ENCODE measurements at regions not wholly inside any gene's neighbourhood (a gene's known extent, or its start where the extent isn't known, plus 50 kb on each side); places are given as distances from the start of the nearest gene placed in this dataset.

DNA sequence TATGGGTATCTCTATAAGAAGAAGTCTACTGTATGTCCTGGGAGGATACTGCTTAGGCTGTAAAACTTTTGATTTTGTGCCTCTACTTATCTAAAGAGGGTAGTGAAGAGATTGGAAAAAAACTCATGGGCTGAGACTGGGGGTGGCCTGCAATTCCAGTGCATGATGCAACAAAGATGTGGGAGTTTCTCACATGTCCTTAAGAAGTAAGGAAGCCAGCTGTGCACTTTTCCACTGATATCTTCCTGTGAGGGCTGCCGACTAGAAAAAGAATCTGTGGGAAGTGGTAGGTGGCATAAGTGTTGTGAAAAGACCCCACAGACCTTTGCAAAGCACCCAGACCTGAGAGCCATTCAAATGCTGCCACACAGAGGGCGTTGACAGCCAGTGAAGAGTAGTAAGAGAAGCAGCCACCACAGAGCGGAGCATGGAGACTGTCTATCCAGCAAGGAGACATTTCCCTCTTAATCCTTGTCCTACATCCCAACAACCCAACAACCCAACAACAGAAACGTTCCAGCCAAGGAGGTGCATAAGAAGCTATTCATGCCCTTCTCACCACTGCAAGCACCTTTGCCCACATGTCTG lies 65.1 kb downstream of the PFDN4 start:
- DNase-seq: peak; percentile 2 to 5

GRCh38 chr20:54275359-54276111 lies 67.6 kb downstream of the PFDN4 start:
- no peak for DNase-seq

GRCh38 chr20:54276577-54277169 lies 68.8 kb downstream of the PFDN4 start:
- DNase-seq: no peak

GRCh38 chr20:54278262-54278661 lies 70.4 kb downstream of the PFDN4 start:
- DNase-seq: no peak

DNA sequence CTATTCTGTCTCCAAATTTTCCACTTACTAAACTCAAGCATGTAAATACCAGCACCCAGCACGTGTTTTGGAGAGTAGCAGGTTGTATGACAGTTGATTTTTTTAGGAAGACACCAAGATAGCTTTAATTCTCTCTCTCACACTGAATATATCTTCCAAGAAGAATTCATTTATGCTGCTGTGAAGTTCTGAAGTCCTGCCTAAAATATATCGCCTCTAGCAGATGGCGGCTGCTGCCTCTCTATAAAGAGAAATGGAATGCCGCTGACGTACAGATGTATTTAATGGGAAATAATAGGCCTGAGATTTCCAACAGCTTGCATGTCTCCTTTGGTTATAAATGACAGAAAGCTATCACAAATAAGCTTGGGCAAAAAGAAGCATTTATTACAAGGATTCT lies 74.7 kb downstream of the PFDN4 start:
- no peak for DNase-seq

DNA sequence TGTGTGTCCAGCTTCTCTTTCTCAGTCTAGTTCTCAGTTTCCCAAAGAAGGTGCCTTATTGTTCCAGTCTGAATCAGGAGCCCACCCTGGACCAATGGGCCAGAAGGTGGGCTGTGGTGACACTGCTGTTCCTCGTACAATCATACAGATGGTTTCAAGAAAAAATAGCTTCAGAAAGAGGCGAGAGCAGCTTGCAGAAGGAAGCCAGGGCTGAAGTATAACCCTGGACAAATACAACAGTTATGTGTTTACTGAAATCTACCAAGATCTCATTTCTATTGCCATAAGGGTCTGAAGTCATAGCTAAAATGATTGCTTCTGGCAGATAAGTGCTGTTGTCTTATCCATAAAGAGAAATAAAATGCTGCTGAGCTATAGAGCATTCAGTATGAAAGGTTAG lies 75.4 kb downstream of the PFDN4 start:
- no peak for DNase-seq

- DNase-seq: no peak
Measured at GRCh38 chr20:54284928-54285704, 77.2 kb downstream of the PFDN4 start.

DNA sequence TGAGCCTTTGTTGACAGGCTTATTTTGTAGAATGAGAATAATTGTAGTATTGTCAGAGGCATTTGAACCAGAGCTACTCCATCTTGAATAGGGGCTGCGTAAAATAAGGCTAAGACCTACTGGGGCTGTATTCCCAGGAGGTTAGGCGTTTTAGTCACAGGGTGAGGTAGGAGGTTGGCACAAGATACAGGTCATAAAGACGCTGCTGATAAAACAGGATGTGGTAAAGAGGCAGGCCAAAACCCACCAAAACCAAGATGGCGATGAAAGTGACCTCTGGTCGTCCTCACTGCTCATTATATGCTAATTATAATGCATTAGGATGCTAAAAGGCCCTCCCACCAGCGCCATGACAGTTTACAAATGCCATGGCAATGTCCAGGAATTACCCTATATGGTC lies 82.7 kb downstream of the PFDN4 start:
- no peak for DNase-seq

GRCh38 chr20:54291339-54292010 lies 83.6 kb downstream of the PFDN4 start:
- no peak for DNase-seq

DNA sequence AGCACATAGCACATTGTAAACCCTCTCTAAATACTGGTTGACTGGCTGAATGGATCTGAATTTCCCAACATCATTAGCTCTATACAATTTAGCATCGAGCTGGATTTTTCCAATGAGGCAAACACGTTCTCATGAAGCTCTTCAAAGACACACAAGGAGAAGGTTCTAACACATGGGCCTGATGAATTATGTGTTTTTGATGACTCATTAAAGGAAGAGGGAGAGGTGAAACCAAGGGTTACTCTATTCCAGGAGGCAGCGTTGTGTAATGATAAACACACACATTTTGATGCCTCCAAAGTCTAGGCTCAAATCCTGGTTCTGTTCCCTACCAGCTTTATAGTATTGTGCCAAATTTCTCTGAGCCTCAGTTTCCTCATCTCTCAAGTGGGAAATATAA lies 84.3 kb downstream of the PFDN4 start:
- DNase-seq: no peak

- no peak for DNase-seq
Measured at GRCh38 chr20:54293526-54293925, 85.6 kb downstream of the PFDN4 start.

- DNase-seq: no peak
Measured at GRCh38 chr20:54294094-54294493, 86.2 kb downstream of the PFDN4 start.

DNA sequence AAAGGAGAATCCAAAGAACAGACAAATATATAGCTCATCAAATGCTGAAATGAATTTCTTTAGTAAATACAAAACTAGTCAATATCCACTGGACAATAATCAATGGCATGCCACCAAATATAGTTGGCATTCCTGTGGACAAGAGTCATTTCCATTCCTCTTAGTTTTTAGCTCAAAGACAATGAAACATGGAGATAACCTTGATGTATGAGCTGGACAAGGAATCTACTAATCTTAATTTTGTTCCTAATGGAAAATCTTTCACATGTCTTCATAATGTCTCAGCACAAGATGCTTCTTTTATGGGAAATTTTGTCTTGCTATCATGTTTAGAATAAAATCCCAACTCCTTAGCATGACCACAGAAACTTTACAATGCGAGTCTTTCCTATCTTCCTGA lies 87.8 kb downstream of the PFDN4 start:
- DNase-seq: no peak

- DNase-seq: no peak
Measured at GRCh38 chr20:54305421-54305820, 97.5 kb downstream of the PFDN4 start.

- DNase-seq: no peak
Measured at GRCh38 chr20:54306985-54307710, 99.3 kb downstream of the PFDN4 start.

DNA sequence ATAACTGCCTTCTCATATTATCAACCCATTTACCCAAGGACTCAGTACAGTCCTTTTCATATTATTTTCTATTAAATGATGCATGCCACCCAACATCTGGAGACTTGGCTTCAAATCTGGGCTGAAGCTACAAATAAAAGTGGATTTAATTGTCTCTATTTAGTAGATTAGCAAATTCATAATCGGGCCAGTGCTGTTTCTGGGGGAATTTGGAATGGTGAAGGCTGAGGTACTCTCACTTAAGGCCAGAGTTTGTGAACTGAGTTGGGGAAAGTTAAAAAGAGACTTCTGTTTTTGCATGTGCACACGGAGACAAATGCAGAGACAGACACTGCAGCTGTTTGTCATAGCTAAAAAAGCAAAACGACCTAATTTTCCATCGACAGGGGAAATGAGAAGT lies 100.9 kb downstream of the PFDN4 start:
- no peak for DNase-seq

DNA sequence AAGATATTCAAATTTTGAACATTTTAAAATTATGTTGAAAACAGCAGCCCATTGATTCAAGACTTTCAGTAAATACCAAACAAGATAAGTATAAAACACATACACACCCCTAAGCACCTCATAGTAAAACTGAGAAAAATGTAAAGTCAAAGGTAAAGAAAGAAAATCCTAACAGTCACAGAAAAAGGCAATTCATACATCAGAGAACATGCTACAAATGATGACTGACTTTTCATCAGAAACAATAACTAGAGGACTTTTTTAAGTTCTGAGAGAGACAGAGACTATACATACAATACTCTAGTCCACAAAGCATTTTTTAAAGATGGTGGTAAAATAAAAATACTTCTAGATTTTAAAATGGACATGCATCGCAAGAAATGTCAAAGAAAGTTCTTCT lies 111.0 kb downstream of the PFDN4 start:
- DNase-seq: no peak

GRCh38 chr20:54320148-54320607 lies 112.3 kb downstream of the PFDN4 start:
- DNase-seq: no peak

GRCh38 chr20:54321352-54322087 lies 113.6 kb downstream of the PFDN4 start:
- DNase-seq: no peak

DNA sequence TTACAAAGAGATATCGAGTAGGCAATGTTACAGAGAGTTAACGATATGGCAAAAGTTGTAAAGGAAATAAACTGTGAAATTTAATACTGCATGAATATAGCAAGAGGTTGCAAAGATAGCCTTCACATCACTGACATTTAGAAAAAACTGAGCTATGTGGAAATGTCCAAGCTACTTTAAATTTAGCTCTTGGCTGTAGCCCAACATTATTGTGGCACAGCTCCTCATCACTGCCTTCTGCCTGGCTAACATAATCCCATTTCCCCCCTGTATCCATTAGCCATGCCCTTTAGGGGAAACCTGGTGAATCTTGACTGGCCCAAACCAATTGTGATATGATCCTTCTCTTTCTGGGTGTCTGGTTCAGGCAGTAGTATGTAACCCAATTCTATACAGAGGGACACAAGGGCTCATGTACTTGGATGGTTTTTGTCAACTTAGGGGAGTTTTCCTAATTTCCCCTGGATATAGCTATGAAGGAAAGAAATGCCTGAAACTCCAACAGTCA lies 115.4 kb downstream of the PFDN4 start:
- DNase-seq: no peak

DNA sequence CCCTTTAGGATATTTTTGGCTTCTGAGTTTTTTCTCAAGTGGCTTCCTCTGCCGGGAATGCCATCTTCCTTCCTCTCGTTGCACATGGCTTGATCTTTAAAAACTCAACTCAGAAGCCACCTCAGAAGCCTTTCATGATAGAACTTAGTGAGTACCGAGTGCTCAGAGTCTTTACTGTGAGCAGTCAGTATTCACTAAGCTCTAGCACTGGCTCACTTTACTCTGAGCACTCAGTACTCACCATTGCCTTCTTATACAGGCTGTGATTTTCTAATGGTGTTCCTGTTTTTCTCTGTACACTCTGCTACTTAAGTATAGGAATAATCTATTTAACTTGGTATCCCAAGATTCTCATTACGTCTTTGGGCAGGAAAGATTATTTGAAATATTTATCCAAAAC lies 116.2 kb downstream of the PFDN4 start:
- no peak for DNase-seq

All from inflammatory macrophage (primary cell).